ENCODE measurements at regions not wholly inside any gene's neighbourhood (a gene's known extent, or its start where the extent isn't known, plus 50 kb on each side); places are given as distances from the start of the nearest gene placed in this dataset.

DNA sequence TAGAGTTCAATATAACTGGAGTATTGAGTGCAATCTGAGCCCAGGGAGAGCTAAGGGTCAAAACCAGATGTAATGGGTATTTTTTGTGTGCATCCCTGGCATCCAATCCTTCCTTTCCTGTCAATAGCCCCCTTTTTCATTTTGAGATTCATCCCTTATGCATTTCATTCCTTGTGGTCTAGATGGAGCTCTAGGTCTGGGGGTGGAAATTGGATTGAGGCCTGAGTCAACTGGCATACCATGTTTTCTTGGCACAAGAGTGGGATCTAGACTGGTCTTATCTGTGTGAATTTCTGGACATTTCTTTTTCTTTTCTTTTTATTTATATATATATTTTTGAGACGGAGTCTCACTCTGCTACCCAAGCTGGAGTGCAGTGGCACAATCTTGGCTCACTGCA is 67.3 kb upstream of the RAB3GAP2 start:
- WGBS, 3 donors = 92 to 100% (median 92%) methylated on average over 1 of the region's 1 CpG
- intact Hi-C loops (cut with DNase I) = no loop called here
- no peaks in the 10 kb centered on the region for H3K36me3 ChIP-seq (ENCODE audit: insufficient read depth in 1 of 2, low read depth in 1 of 2)

GRCh38 chr1:220338759-220339158 is 66.5 kb upstream of the RAB3GAP2 start:
- no peaks in the 10 kb centered on the region for H3K36me3 ChIP-seq (ENCODE audit: insufficient read depth in 1 of 2, low read depth in 1 of 2)
- DNase-seq (no peak), ATAC-seq (no peak)
- H3K27me3 ChIP-seq (ENCODE audit: insufficient read depth in 3 of 3, low read length in 2 of 3) = no peaks in the 10 kb centered on the region
- H3K9me3 ChIP-seq = no peaks in the 10 kb centered on the region
- no peak overlapping the region for H3K4me3 ChIP-seq
- TF ChIP-seq, protein P1, sequence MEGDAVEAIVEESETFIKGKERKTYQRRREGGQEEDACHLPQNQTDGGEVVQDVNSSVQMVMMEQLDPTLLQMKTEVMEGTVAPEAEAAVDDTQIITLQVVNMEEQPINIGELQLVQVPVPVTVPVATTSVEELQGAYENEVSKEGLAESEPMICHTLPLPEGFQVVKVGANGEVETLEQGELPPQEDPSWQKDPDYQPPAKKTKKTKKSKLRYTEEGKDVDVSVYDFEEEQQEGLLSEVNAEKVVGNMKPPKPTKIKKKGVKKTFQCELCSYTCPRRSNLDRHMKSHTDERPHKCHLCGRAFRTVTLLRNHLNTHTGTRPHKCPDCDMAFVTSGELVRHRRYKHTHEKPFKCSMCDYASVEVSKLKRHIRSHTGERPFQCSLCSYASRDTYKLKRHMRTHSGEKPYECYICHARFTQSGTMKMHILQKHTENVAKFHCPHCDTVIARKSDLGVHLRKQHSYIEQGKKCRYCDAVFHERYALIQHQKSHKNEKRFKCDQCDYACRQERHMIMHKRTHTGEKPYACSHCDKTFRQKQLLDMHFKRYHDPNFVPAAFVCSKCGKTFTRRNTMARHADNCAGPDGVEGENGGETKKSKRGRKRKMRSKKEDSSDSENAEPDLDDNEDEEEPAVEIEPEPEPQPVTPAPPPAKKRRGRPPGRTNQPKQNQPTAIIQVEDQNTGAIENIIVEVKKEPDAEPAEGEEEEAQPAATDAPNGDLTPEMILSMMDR (IDR thresholded peaks at IDR 0.05) = no peak
- no peaks in the 10 kb centered on the region for H3K4me1 ChIP-seq
- no peak overlapping the region for H3K27ac ChIP-seq
- intact Hi-C loops (cut with DNase I) = no loop called here
- 78 to 79% (median 79%) methylated on average over 1 of the region's 1 CpG for WGBS, 3 donors

More for the DNA sequence above, 67.3 kb upstream of the RAB3GAP2 start:
- H3K27me3 ChIP-seq (ENCODE audit: insufficient read depth in 3 of 3, low read length in 2 of 3) = no peaks in the 10 kb centered on the region
- no peaks in the 10 kb centered on the region for H3K4me1 ChIP-seq
- DNase-seq (no peak), ATAC-seq (peak in 2 of 4 donors; percentile 68)
- no peaks in the 10 kb centered on the region for H3K9me3 ChIP-seq
- H3K27ac ChIP-seq = no peak overlapping the region
- TF ChIP-seq, protein P1 (IDR thresholded peaks at IDR 0.05) = peak; percentile 23
- no peak overlapping the region for H3K4me3 ChIP-seq

GRCh38 chr1:220336391-220337031 is 64.3 kb upstream of the RAB3GAP2 start:
- Histone ChIP-seq H3K36me3 (ENCODE audit: insufficient read depth in 1 of 2, low read depth in 1 of 2) (no peaks in the 10 kb centered on the region), H3K27ac (no peak overlapping the region), H3K27me3 (ENCODE audit: insufficient read depth in 3 of 3, low read length in 2 of 3) (no peaks in the 10 kb centered on the region), H3K4me3 (no peak overlapping the region), H3K9me3 (no peaks in the 10 kb centered on the region), H3K4me1 (no peaks in the 10 kb centered on the region)
- ATAC-seq = no peak
- TF ChIP-seq, protein P1 (IDR thresholded peaks at IDR 0.05) = no peak
- 78 to 84% (median 83%) methylated on average over 6 of the region's 6 CpGs for WGBS, 3 donors
- intact Hi-C loops (cut with DNase I) = no loop called here
- no peak for DNase-seq

GRCh38 chr1:220335668-220336067 is 63.4 kb upstream of the RAB3GAP2 start:
- intact Hi-C loops (cut with DNase I) = no loop called here
- 42 to 82% (median 60%) methylated on average over 4 of the region's 4 CpGs for WGBS, 3 donors
- H3K36me3 ChIP-seq (ENCODE audit: insufficient read depth in 1 of 2, low read depth in 1 of 2) = no peaks in the 10 kb centered on the region
- H3K27me3 ChIP-seq (ENCODE audit: insufficient read depth in 3 of 3, low read length in 2 of 3) = no peaks in the 10 kb centered on the region
- no peak overlapping the region for H3K4me3 ChIP-seq
- H3K9me3 ChIP-seq = no peaks in the 10 kb centered on the region
- DNase-seq = no peak
- TF ChIP-seq, protein P1 (IDR thresholded peaks at IDR 0.05) = no peak
- H3K4me1 ChIP-seq = no peaks in the 10 kb centered on the region
- no peak for ATAC-seq
- no peak overlapping the region for H3K27ac ChIP-seq

DNA sequence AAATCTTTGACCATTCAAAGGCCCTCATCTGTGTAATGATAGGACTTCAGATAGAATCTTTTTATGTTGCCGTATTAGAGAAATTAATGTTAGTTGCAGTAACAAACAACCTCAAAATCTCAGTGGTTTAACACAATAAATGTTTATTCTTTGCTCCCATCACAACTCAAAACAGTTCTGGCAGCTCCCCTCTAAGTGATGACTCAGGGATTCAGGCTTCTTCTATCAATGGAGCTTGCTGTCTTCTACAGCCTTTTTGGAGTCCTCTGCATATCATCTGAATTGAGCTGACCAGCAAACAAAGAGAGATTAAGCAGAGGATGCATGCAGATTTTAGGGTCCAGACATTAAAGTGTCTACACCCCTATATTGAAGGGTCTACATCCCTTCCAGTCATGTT is 59.1 kb upstream of the RAB3GAP2 start:
- Histone ChIP-seq H3K27ac (no peak overlapping the region), H3K27me3 (ENCODE audit: insufficient read depth in 3 of 3, low read length in 2 of 3) (no peaks in the 10 kb centered on the region), H3K4me1 (no peaks in the 10 kb centered on the region), H3K9me3 (no peaks in the 10 kb centered on the region), H3K36me3 (ENCODE audit: insufficient read depth in 1 of 2, low read depth in 1 of 2) (no peaks in the 10 kb centered on the region), H3K4me3 (no peak overlapping the region)
- ATAC-seq (no peak), DNase-seq (no peak)
- WGBS, 3 donors = 92 to 100% (median 98%) methylated on average over 1 of the region's 1 CpG
- TF ChIP-seq, protein P1 (IDR thresholded peaks at IDR 0.05) = no peak
- intact Hi-C loops (cut with DNase I) = no loop called here
